ENCODE measurements at regions not wholly inside any gene's neighbourhood (a gene's known extent, or its start where the extent isn't known, plus 50 kb on each side); places are given as distances from the start of the nearest gene placed in this dataset.

GRCh38 chr15:60221356-60221755 is 176.4 kb downstream of the ANXA2 start:
- DNase-seq (ENCODE audit: extremely low spot score, unreplicated experiment): no peak
- Mint-ChIP-seq H3K9me3 (ENCODE audit: unreplicated experiment) (no peaks in the 10 kb centered on the region), H3K4me3 (ENCODE audit: unreplicated experiment) (no peak overlapping the region), H3K4me1 (ENCODE audit: unreplicated experiment) (no peaks in the 10 kb centered on the region), H3K27me3 (ENCODE audit: unreplicated experiment) (peaks cover 34% of the 10 kb centered on the region), H3K36me3 (ENCODE audit: unreplicated experiment) (no peaks in the 10 kb centered on the region), H3K27ac (ENCODE audit: unreplicated experiment) (no peak overlapping the region)
- TF ChIP-seq CTCF (IDR thresholded peaks at IDR 0.05): no peak

GRCh38 chr15:60222404-60222803 is 175.4 kb downstream of the ANXA2 start:
- Mint-ChIP-seq H3K27me3 (ENCODE audit: unreplicated experiment) (peaks cover 36% of the 10 kb centered on the region), H3K4me1 (ENCODE audit: unreplicated experiment) (no peaks in the 10 kb centered on the region), H3K27ac (ENCODE audit: unreplicated experiment) (no peak overlapping the region), H3K9me3 (ENCODE audit: unreplicated experiment) (no peaks in the 10 kb centered on the region), H3K4me3 (ENCODE audit: unreplicated experiment) (no peak overlapping the region), H3K36me3 (ENCODE audit: unreplicated experiment) (no peaks in the 10 kb centered on the region)
- DNase-seq (ENCODE audit: extremely low spot score, unreplicated experiment): no peak
- no peak for TF ChIP-seq CTCF (IDR thresholded peaks at IDR 0.05)

- no peak for TF ChIP-seq CTCF (IDR thresholded peaks at IDR 0.05)
- DNase-seq (ENCODE audit: extremely low spot score, unreplicated experiment): no peak
- peaks cover 37% of the 10 kb centered on the region for H3K27me3 Mint-ChIP-seq (ENCODE audit: unreplicated experiment)
- no peaks in the 10 kb centered on the region for H3K4me1 Mint-ChIP-seq (ENCODE audit: unreplicated experiment)
- H3K36me3 Mint-ChIP-seq (ENCODE audit: unreplicated experiment): no peaks in the 10 kb centered on the region
- no peak overlapping the region for H3K27ac Mint-ChIP-seq (ENCODE audit: unreplicated experiment)
- H3K9me3 Mint-ChIP-seq (ENCODE audit: unreplicated experiment): no peaks in the 10 kb centered on the region
- H3K4me3 Mint-ChIP-seq (ENCODE audit: unreplicated experiment): no peak overlapping the region
Measured at GRCh38 chr15:60223176-60223575, 174.6 kb downstream of the ANXA2 start.

- DNase-seq (ENCODE audit: extremely low spot score, unreplicated experiment): no peak
- H3K4me1 Mint-ChIP-seq (ENCODE audit: unreplicated experiment): no peaks in the 10 kb centered on the region
- peaks cover 42% of the 10 kb centered on the region for H3K27me3 Mint-ChIP-seq (ENCODE audit: unreplicated experiment)
- H3K4me3 Mint-ChIP-seq (ENCODE audit: unreplicated experiment): no peak overlapping the region
- H3K9me3 Mint-ChIP-seq (ENCODE audit: unreplicated experiment): no peaks in the 10 kb centered on the region
- H3K36me3 Mint-ChIP-seq (ENCODE audit: unreplicated experiment): no peaks in the 10 kb centered on the region
- TF ChIP-seq CTCF (IDR thresholded peaks at IDR 0.05): no peak
- H3K27ac Mint-ChIP-seq (ENCODE audit: unreplicated experiment): no peak overlapping the region
Measured at GRCh38 chr15:60226924-60227323, 170.9 kb downstream of the ANXA2 start.

GRCh38 chr15:60228101-60228500 is 169.7 kb downstream of the ANXA2 start:
- Mint-ChIP-seq H3K36me3 (ENCODE audit: unreplicated experiment) (no peaks in the 10 kb centered on the region), H3K27ac (ENCODE audit: unreplicated experiment) (no peak overlapping the region), H3K9me3 (ENCODE audit: unreplicated experiment) (no peaks in the 10 kb centered on the region), H3K4me3 (ENCODE audit: unreplicated experiment) (no peak overlapping the region), H3K4me1 (ENCODE audit: unreplicated experiment) (no peaks in the 10 kb centered on the region), H3K27me3 (ENCODE audit: unreplicated experiment) (peaks cover 35% of the 10 kb centered on the region)
- TF ChIP-seq CTCF (IDR thresholded peaks at IDR 0.05): no peak
- no peak for DNase-seq (ENCODE audit: extremely low spot score, unreplicated experiment)

Data from osteocyte (in vitro differentiated cells).